NCI-H1105 (cell line): ENCODE measurements at regions not wholly inside any gene's neighbourhood (a gene's known extent, or its start where the extent isn't known, plus 50 kb on each side); places are given as distances from the start of the nearest gene placed in this dataset.

Source experiments
- DNase-seq: peaks from one replicate; lab custom pipeline; 2025; lab: John Stamatoyannopoulos, UW

DNA sequence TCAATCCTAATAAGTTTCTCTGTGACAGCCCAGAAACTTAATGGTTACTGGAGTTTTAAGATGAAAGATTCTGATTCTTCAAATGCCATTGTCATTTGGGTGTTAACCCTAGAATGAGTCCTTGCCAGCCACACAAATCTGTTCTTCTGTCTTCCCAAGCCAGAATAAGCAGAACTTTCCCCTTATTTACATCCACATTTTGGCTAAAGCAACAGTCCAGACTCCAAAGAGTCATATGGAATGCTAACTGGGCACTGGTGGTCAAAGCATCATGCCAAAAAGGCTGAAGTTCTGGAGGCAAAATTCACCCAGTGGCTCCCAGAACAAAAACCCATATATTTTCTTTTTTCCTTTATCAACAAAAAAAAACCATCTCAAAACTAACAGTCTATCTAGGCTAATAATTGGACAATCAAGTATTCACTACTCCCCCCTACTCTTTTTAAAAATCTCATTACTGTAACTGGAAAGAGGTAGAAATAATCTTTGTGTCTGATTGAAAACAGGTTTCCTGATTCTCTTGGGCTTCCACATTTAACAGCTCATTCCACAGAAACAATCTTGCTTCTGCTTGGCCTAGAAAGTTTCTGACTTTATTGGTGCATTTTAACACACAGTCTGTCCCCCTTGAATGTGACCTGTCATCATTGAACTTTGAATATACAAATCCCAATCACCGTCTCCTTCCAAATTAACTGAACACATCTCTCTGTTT, 89.6 kb upstream of the SETBP1 start:
- no peak for DNase-seq

DNA sequence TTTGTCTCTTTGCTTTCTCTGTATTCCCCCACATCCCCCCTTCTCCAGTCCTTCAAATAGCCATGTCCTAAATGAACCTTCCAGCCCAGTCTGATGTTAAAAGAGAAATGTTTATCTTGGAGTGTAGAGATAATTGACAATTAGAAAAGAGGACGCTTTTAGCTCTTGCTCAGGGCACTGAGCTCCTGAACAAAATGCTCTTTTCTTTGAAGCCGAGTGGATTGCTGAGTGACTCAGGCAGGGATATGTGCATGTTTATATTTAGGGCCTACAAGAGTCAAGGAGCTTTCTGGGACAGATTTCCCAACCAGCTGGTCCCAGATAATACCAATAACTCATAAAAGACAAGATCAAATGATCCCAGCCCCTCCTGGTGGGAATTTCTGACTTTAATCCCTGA, 88.0 kb upstream of the SETBP1 start:
- no peak for DNase-seq

DNA sequence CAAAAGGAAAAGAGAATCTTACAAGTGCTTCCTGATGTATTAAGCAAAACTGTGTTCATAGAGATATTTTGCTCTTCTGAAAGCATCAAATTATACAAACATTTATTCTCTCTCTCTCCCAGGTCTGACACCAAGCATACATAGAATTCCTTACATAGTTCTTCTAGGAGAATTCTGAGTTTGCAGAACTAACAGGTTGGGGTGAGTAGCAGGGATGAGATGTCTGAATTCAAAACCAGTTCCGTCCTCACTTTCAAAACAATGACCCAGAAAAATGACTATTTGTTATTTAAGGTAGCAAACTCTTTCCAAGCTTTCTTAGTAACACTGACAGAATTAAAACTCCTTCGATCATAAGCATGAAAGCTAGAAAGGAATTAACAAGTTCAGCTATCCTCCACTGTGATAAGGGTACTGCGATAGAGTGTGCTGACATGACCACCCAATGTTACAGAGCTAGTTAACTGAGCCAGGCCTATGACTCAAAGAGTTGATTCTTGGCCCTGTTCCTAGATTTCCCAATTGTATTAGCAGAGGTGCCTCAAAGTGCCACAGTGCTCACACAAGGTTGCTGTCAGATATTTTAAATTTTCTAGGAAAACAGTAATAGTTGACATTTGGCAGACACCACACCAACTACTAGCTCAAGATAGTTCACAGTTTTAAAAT, 85.8 kb upstream of the SETBP1 start:
- no peak for DNase-seq

GRCh38 chr18:44597797-44598196, 82.9 kb upstream of the SETBP1 start:
- no peak for DNase-seq

GRCh38 chr18:44598514-44598913, 82.2 kb upstream of the SETBP1 start:
- DNase-seq, result no peak

DNA sequence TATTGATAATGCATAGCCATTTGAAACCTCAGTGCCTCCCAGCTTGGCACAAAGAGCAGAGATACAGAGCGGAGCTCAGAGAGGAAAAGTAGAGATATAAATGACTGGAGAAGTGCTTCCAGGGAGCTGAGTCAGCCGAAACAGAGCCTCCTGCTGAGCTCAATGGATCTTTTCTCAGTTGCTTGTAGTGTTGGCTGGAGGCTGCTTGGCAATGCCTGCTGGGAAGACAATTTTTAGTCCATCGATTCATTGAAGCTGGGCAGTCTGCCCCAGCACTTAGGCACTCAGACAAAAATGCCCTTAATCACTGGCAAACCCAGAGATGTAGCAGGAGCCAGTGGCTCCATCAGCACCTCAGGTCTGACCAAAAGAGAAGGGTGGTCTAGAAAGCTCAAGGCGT, 81.3 kb upstream of the SETBP1 start:
- no peak for DNase-seq

DNA sequence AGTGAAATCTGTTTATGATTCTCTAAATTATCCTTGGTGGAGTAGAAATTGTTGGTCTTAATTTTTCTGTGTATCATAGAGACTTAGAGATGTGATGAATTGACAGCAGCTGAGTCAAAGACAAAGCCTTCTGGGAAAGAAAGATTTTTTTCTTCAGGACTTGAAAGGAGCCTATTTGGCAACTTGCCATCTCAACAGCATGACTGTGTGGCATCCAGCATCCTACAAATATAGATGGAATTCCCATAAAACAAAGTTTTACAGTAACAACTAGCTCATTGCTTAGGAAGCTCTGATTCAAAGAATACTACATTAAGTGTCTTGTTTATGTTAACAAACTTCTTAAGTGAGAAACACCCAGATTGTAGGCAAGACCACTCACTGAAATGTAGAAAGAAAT, 79.2 kb upstream of the SETBP1 start:
- DNase-seq, result no peak

DNA sequence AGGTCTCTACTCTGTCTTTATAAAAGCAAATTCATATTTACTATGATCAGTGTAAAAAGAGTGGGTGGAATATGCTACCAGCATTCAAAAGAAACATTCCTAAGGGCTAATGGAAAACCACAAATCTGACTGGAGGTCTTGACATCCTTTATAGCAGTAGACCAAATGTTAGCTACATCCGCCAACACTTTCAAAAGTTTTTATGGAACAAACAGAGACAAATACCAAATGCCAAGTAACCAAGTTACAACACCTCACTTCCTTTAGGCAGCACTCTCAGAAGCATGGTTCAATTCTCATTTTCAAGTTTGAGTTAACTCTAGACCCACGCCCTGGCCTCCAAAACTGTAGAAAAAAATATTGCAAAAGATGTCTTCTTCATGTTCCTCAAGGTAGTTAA, 78.3 kb upstream of the SETBP1 start:
- no peak for DNase-seq

GRCh38 chr18:44602845-44603244, 77.8 kb upstream of the SETBP1 start:
- no peak for DNase-seq

- DNase-seq, result no peak
Observed at GRCh38 chr18:44609181-44609941, 71.3 kb upstream of the SETBP1 start.

- no peak for DNase-seq
Observed at GRCh38 chr18:44620812-44621211, 59.9 kb upstream of the SETBP1 start.

DNA sequence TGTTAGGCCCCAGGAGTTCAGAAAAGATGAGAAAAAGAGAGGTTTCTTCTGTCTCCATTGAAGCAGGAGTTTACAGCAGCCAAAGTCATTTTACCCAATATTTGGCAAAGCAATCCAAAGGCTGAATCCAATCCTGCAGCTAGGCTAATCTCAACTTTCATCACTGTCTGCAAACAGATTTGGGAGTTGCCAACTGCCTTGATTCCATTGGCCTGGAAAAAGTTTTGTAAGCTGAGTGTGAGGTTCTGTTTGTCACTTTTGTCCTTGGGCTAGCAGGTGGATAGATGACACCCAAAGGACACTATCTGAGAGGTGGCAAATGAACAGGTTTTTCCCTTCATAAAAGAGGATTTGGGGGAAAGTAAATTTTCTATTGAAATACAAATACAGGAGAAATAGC, 56.6 kb upstream of the SETBP1 start:
- no peak for DNase-seq

DNA sequence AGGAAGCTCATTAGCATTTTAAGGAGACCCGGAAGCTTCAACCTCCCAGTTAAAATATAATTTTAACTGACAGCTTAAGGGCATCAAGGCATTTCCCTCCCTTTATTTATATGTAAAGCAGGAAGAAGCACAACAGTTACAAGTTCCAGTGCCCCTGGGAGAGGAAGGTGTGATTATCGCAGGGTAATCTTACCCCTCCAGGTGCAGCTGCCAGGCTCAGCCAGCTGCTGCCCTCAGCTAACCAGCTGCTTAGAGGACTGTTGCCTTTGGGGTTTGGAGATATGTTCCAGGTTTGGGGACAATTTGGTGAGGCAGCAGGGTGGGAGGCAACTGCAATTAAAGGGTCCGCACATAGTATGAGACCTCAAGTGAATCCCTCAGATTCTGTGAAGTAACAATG, 55.3 kb upstream of the SETBP1 start:
- DNase-seq, result no peak

- DNase-seq, result no peak
Observed at GRCh38 chr18:44626236-44626635, 54.5 kb upstream of the SETBP1 start.

GRCh38 chr18:44626807-44627206, 53.9 kb upstream of the SETBP1 start:
- DNase-seq, result no peak

DNA sequence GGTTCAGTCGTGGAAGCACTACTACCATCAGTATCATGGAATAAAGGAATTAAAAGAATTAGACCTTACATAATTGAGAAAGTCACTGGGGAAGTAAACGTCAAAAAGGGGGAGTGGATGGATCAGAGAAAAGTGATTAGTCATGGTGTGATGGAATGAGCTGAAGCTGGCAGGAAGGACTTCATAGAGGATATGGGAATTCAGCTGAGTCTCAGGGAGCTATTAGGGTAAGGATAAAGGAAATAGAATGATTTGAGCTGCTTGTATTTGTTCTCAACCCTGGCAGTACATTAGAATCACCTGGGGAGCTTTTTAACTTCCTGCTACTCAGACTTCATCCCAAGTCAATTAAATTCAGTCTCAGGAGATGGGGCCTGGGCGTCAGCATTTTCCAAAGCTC, 53.4 kb upstream of the SETBP1 start:
- DNase-seq, result no peak

GRCh38 chr18:44629406-44629805, 51.3 kb upstream of the SETBP1 start:
- DNase-seq, result no peak

DNA sequence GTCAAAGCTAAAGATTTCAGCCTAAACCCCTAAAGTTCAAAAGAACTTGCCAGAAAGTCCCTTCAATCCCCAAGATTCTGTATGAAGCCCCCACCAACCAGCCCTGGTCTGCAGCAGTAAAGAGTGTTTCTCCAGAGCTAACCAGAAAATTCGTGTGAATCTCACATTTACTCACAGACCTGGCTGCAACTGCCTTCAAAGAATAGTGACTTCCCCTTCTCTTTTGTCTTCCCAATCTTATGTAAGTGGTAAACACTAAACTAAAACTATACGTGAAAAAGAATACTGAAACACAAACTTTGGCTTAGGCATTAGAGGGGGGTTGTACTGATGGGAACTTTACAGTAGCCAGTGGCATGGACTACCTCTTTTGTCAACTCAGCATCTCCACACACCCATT, 50.6 kb upstream of the SETBP1 start:
- DNase-seq, result no peak
